ENCODE measurements at regions not wholly inside any gene's neighbourhood (a gene's known extent, or its start where the extent isn't known, plus 50 kb on each side); places are given as distances from the start of the nearest gene placed in this dataset.

- DNase-seq (ENCODE audit: extremely low read depth, low read depth): no peak
- no peak for TF ChIP-seq CTCF (IDR thresholded peaks at IDR 0.05; ENCODE audit: low read depth, low read length, missing control alignments)
- H3K4me3 ChIP-seq (replicated peaks; ENCODE audit: low read depth, low read length): no peak overlapping the region
These were observed 141.7 kb upstream of the LHX5 start for GRCh38 chr12:113613414-113613813.

GRCh38 chr12:113612793-113613192, 141.1 kb upstream of the LHX5 start:
- no peak for TF ChIP-seq CTCF (IDR thresholded peaks at IDR 0.05; ENCODE audit: low read depth, low read length, missing control alignments)
- no peak overlapping the region for H3K4me3 ChIP-seq (replicated peaks; ENCODE audit: low read depth, low read length)
- DNase-seq (ENCODE audit: extremely low read depth, low read depth): no peak

- TF ChIP-seq CTCF (IDR thresholded peaks at IDR 0.05; ENCODE audit: low read depth, low read length, missing control alignments): no peak
- no peak for DNase-seq (ENCODE audit: extremely low read depth, low read depth)
- H3K4me3 ChIP-seq (replicated peaks; ENCODE audit: low read depth, low read length): no peak overlapping the region
These were observed 140.5 kb upstream of the LHX5 start for GRCh38 chr12:113612076-113612728.

GRCh38 chr12:113611652-113612051, 140.0 kb upstream of the LHX5 start:
- no peak overlapping the region for H3K4me3 ChIP-seq (replicated peaks; ENCODE audit: low read depth, low read length)
- TF ChIP-seq CTCF (IDR thresholded peaks at IDR 0.05; ENCODE audit: low read depth, low read length, missing control alignments): no peak

GRCh38 chr12:113610698-113611097, 139.0 kb upstream of the LHX5 start:
- no peak overlapping the region for H3K4me3 ChIP-seq (replicated peaks; ENCODE audit: low read depth, low read length)
- TF ChIP-seq CTCF (IDR thresholded peaks at IDR 0.05; ENCODE audit: low read depth, low read length, missing control alignments): no peak
- no peak for DNase-seq (ENCODE audit: extremely low read depth, low read depth)

More at GRCh38 chr12:113611652-113612051, 140.0 kb upstream of the LHX5 start:
- no peak for DNase-seq (ENCODE audit: extremely low read depth, low read depth)

- no peak for DNase-seq (ENCODE audit: extremely low read depth, low read depth)
- H3K4me3 ChIP-seq (replicated peaks; ENCODE audit: low read depth, low read length): no peak overlapping the region
- TF ChIP-seq CTCF (IDR thresholded peaks at IDR 0.05; ENCODE audit: low read depth, low read length, missing control alignments): no peak
These were observed 138.2 kb upstream of the LHX5 start for GRCh38 chr12:113609692-113610469.
